CD4-positive, alpha-beta T cell treated with Interleukin-15 for 4 hours (primary cell): ENCODE measurements at regions not wholly inside any gene's neighbourhood (a gene's known extent, or its start where the extent isn't known, plus 50 kb on each side); places are given as distances from the start of the nearest gene placed in this dataset.

Source experiments
- DNase-seq: peaks from one replicate; pipeline ENCODE4 v3.0.0-alpha.2; 2020; ENCODE audit warnings: low spot score

DNA sequence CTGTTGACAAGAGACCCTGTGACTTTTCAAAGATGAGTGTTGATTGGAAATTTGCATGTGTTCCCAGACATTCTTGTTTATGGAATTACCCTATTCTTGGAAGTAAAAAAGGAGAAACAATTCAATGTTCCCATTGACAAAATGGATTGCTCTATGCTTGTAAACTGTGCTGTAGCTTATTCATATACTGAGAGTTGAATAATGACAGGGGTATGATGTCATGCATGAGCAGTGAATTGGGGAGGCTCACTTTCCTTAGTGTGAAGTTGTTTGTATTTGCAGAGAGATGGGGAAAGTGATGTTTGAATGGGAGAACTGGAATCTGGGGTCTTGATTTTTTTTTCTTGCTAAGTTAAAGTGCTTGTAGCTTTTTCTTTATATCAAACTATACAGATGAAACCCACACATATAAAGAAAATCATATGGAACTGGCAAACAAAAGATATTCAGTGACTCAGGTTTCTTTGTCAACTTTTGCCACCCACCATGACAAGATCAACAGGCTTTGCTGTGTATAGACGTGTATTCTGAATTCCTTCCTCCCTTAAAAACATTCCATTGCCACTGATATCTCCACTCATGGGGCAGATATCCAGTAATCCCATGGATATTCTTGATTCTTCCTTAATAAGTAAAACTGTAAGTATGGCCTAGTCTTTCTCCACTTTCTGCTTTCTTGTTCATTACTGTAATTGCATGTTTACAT is 97.8 kb upstream of the JAG1 start:
- no peak for DNase-seq

DNA sequence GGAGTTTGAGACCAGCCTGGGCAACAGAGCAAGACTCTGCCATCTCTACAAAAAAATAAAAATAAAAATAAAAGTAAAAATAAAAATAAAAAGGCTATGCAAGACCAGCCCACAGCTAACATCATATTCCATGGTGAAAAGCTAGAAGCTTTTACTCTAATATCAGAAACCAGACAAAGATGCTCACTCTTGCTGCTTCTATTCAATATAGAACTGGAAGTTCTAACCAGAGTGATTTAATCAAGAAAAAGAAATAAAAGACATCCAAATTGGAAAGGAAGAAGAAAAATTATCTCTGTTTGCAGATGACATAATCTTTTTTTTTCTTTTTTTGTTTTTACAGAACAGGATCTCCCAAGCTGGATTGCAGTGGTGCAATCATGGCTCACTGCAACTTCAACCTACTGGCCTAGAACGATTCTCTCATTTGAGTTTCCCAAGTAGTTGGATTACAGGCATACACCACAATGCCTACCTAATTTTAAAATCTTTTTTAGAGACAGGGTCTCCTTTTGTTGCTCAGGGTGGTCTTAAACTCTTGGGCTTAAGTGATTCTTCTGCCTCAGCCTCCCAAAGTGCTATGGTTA is 100.7 kb upstream of the JAG1 start:
- DNase-seq, result no peak

DNA sequence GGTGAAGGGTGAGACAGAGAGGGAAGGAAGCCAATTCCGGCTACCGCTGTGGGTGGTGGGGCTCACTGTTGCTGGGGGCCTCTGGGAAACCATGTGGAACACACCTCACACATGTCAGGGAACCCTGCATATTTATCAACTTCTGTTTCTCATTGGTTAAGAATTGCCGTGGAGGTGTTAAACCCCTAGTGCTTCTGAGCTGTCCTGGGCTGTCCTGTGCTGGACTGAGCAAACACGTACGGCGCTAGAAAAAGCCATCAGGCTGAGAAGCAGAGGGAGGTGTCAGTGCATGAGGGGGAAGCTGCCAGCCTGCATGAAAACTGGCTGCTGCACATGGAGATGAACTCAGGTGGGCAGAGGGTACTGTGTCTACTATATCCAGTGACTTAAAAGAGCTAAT is 103.9 kb upstream of the JAG1 start:
- DNase-seq, result no peak

- DNase-seq, result no peak
These were observed 106.1 kb upstream of the JAG1 start for GRCh38 chr20:10779911-10780310.

DNA sequence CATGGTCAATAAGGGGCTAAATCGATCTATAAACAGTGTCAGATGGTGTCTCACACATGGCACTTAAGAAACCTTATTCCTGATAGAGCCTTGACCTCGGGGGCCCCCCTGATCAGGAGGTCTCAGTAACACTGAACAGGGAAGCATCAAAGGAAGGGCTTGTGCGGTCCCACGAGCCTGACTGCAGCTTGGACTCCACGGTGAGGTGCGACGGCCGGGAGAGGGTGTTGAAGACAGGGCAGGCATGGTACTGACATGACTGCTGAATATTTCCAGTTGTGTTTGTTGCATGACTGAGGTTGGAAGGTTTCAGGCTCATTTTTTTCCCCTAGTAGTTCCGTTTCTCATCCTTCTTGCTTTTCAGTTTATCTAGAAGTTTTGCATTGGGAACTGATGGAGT is 107.1 kb upstream of the JAG1 start:
- no peak for DNase-seq

DNA sequence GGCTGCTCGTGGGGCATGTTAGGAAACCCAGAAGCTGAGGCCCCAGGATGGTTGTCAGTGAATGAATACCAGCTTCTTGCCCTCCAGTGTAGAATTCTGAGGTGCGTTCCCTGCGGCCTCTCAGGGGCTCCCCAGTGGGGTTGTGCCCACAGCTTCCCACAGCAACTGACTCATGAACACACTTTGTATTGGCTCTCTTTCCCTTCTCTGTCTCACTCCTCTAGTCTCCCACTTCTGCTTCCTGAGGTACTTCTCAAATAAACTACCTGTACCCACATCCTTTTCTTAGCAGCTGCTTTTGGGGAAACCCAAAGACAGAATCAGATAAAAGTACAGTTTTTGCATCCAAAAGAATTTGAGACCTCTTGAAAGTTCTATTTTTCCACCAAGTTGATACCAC is 107.7 kb upstream of the JAG1 start:
- no peak for DNase-seq

- no peak for DNase-seq
These were observed 110.1 kb upstream of the JAG1 start for GRCh38 chr20:10783707-10784553.

- no peak for DNase-seq
These were observed 110.9 kb upstream of the JAG1 start for GRCh38 chr20:10784554-10785183.

GRCh38 chr20:10786678-10787077 is 112.9 kb upstream of the JAG1 start:
- no peak for DNase-seq

DNA sequence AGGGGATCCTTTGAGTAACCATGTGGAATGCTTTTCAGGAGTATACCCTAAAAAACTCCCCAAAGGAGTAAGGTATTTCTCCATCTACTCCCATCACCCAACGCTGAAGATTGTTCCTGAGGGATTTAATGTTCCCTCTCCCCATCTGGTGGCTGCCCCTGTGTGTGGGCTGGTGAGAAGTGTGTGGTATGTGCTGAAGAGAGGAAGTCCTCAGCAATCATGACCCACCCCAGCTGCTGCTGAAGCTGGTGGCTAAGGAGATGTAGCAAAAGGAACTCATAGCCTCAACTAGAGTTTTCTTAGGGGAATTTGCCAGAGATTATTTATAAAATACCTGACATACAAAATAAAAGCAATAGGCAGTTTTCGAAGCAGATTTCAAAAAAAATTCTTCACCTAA is 114.3 kb upstream of the JAG1 start:
- no peak for DNase-seq

- no peak for DNase-seq
These were observed 115.1 kb upstream of the JAG1 start for GRCh38 chr20:10788877-10789276.

GRCh38 chr20:10789386-10789785 is 115.6 kb upstream of the JAG1 start:
- DNase-seq, result no peak

DNA sequence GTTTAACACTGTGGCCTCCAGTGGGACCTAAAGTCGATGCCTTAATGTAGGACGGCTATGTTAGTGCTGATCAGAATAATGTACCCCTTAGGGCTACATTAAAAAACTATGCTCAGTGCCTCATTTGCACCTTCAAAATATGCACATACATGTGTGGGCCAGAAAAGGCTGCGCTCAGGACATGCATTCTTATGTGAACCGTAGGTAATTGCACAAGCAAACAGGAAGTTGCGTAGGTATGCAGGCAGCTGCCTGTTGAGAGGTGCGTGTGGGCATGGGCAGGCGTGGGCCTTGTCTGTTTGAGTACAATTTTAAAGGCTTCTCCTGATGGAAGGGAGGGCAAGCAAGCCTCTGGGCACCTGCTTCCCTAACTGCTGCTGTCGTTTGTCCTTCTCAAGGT is 116.2 kb upstream of the JAG1 start:
- no peak for DNase-seq

- no peak for DNase-seq
These were observed 118.5 kb upstream of the JAG1 start for GRCh38 chr20:10792291-10792690.

GRCh38 chr20:10793766-10794165 is 120.0 kb upstream of the JAG1 start:
- DNase-seq, result no peak

GRCh38 chr20:10794765-10795164 is 121.0 kb upstream of the JAG1 start:
- DNase-seq, result no peak

GRCh38 chr20:10795286-10796026 is 121.7 kb upstream of the JAG1 start:
- DNase-seq, result no peak

DNA sequence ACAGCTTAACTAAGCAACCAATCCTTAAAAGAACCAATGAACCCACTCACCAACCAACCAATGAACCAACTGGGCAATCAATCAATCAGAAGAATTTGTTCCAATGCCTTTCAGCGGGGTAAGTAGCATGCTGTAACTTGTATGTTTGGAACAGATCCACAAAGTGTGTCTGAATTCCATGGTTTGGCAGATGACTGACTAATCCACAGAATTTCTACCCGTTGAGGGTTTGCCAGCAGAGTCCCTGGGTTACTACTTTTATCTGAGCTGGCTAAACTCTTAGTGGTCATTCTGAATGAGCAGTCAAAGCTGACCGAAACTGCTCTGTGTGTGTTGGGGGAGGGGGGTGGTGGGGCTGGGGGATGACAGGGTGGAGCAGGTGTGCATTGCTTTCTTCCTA is 125.0 kb upstream of the JAG1 start:
- DNase-seq, result no peak

GRCh38 chr20:10799735-10800134 is 125.9 kb upstream of the JAG1 start:
- DNase-seq, result no peak

- DNase-seq, result no peak
These were observed 126.5 kb upstream of the JAG1 start for GRCh38 chr20:10800288-10800687.

GRCh38 chr20:10802236-10802635 is 128.4 kb upstream of the JAG1 start:
- DNase-seq, result no peak

GRCh38 chr20:10805764-10806163 is 132.0 kb upstream of the JAG1 start:
- no peak for DNase-seq
